GM18498 (cell line): ENCODE measurements at regions not wholly inside any gene's neighbourhood (a gene's known extent, or its start where the extent isn't known, plus 50 kb on each side); places are given as distances from the start of the nearest gene placed in this dataset.

Source experiments
- ATAC-seq: cut with Tn5 transposase; IDR thresholded peaks from one replicate; pipeline ENCODE4 v1.9.1; 2021; ENCODE audit warnings: mild to moderate bottlenecking, moderate library complexity; ENCODE audit not compliant: unreplicated experiment

DNA sequence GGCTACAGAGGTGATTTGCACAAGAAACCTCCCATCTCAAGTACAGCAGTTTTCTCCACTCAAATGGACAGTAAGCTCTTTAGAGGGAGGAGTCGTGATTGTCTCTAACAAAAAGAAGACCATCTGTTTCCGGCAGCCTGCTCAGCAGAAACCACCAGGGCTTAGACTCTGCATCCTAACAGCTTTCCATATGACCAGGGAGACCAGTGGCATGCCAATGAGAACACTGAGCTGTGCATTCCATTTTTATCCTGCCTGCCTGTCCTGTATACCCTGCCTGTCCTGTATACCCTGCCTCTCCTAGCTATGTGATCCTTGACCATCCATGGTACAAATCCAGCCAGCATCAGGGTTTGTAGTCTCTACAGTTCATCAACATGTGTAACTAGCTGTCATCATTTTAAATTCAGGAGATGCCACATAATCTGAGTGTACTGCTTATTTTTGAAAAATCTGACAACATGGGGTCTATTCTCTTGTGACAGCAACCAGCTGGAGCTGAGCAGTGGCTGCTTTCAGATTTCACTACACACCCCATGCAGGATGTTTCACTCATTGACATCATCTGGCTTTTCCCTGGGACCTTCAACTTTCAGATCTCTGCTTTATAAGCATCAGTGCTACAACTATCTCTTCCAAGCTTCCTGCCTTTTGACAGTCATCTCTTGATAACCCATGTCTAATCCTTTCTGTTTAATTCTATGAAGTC lies 50.5 kb upstream of the POU2AF2 start:
- ATAC-seq: no peak

DNA sequence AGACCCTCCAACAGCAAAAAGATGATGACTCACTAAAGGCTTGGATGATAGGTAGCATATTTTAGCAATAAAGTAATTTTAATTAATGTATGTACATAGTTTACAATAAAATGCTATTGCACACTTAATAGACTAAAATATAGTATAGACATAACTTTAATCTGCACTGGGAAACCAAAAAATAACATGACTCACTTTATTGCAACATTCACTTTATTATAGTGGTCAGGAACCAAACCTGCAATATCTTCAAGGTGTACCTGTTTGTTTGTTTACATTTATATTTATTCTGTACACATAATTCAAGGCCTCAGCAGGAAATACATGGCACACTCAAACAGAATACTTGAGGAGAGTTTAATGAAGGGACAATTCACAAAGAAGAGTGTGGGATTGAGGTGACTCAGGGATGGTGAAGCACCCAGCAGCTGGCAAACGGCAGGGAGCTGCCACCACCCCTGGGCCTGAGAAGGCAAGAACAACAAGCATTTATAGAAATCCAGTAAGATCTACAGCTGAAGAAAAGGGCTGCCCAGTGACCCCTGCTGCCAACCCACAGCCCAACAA lies 51.5 kb upstream of the POU2AF2 start:
- ATAC-seq: no peak

DNA sequence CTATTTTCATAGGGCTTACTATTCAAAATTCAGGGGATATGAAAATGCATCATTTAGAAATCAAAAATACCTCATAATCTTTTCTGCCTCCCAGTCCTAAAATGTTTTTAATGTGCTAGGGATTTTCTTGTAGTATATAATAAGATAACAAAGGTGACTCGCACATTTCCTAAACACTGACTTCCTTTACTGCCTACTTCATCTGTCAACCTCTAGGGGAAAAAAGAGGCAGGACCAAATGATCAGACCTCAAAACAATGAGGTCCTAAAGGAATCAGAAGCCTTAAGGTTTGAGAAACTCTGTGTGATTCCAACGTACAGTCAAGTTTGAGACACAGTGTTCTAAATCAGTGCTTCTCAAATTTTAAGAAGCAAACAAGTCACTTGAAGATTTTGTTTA lies 56.1 kb upstream of the POU2AF2 start:
- ATAC-seq: no peak

DNA sequence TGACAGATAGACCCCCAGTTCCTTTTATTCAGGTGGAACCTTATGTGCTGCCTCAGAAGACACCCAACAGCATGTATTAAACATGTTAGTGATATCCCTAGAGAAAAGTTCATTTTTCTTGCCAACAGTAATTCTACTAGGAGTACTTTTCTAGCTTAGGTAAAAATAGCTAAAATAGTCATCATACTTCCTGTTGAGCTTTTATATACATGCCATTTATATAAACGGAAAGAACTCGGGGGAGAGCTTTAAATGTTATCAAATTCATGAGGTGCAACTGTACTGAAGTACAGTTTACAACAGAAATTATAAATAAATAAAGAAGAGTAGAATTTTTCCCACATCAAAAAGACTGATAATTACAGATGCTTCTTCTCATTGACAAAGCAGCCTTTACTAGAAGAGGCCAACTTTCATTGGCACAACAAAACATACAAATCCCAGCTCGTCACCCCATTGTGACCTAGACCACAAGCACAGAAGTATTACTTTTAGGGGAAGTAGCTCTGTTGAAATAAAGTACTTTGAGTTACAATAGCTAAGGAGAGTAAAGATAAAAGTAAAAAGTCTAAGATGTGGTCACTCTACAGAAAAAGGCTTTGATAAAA lies 59.1 kb upstream of the POU2AF2 start:
- ATAC-seq: no peak

DNA sequence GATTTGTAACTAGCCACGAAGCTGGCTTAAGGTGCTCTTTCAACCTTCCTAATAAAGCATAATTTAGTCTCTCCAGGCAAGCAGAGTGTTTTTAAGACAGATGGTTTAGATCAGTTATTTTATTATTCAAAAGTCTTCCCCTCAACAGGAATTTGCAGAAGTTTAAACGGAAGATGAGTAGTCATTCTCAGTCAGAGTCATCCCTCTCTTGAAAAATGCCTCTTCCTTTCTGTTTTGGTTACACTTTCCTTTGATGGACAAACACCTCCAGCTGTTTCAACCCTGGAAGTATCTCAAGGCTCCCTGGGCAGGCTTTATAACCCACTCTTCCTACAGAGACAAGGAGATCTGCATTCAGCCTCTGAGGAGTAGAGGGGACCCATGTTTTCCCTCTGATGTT lies 60.3 kb upstream of the POU2AF2 start:
- no peak for ATAC-seq

DNA sequence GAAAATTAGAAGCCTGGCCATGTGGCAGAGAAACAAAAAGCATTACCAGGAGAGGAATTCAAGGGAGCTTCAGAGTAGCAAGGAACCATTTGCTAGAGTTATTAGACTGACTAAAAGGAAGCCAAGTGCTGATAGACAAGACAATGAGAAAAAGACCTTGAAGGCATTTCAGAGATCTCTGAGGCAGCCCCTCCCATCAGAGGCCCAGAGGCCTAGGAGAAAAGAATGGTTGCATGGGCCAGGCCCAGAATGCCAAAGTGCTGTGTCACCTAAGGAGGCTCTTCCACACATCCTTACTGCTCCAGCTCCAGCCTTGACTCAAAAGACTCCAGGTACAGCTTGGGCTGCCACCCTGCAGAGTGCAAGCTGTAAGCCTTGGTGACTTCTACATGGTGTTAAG lies 61.8 kb upstream of the POU2AF2 start:
- ATAC-seq: no peak

DNA sequence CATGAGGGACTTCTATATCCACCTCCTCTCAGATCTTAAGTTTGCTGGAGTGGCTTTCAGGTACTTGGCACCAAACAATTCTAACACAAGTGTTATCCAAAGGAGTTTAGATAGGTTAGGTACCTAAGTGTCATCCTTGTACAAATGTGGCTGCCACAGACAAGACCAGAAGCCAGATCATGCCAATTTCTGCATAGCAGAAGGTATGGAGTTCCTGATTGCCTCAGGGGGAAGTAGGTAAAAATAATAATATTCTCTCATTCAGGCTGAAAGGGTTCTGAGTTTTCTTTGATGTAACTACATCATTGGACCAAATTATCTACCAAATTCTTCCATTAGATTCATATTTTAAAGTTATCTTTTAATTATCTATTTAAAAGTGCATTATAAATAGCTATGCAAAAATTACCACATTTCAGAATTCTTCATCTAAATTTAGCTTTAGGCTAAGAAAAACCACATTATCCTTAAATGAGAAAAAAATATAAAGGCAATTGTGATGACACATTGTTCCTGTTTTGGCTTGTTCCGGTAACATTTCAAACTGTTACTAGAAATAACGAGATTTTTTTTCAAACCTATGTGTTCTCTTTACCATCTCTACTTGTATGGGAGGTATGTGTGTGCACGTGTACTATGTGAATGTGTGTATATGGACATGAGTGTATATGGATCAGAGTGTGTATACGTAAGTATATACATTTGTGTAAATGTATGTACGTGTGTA lies 66.2 kb upstream of the POU2AF2 start:
- no peak for ATAC-seq

DNA sequence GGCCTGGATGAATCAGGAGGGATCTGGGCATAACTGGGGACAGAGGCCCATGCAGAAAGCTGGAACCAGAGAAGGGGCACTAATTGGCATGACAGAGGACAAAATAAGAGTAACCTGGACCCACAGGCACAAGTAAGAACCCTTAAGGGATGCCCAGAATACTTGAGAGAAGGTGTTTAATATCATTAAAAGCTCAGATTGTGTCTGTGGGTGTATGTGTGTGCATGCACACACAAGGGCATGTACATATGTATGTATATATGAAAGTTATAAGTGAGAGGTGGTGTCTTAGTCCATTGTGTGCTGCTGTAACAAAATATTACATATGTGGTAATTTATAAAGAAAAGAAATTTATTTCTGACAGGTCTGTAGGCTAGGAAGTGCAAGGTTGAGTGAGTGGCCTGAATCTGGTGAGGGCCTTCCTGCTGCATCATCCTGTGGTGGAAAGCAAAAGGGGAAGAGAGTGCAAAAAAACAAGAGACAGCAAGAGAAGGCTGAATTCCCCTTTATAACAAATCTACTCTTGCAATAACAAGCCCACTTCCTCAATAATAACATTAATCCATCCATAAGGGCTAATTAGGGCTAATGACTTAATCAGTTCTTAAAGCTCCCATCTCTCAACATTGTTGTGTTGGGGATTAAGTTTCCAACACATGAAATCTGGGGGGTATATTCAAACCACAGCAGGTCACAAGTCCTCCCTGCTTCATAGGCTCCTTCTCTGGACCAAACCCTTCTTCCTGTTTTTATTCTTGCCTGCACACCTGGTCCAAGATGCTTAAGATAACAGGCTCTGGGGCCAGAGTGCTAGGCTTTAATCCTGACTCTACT lies 68.3 kb upstream of the POU2AF2 start:
- ATAC-seq: peak; percentile 75

DNA sequence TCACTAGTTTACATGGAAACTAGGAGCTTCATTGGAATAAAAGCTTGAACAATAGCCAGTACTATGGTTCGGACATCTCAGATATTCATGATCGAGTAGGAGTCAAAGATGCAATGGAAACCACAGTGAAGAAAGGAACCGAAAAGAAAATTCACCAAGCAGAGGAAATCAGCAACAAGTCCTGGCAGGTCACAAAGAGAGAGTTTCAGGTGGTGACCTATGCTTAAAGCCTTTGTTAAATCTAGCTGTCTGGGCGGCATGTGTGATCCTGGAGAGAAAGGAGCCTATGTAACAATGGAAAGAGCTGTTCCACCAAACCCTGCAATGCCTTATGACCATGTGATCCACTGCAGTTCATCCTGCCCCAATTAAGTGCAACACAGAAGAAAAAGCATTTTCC lies 68.9 kb upstream of the POU2AF2 start:
- ATAC-seq: peak; percentile 67

DNA sequence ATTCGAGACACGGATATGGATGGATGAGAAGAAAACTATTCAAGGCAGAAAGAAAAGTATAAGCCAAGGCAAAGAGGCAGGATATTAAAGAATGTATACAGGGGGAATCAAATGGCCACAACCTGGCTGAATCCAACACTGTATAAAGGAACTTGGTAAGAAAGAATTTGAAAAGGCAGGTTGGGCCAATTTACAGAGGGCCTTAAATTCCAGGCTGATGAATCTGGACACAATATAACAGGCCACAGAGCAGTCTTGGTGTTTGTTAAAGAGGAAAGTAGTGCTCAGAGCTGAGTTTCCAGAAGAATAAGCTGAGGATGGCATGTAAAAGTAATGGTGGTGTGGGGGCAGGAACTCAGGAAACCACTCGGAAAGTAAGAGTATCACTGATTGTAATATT lies 72.3 kb upstream of the POU2AF2 start:
- ATAC-seq: no peak

DNA sequence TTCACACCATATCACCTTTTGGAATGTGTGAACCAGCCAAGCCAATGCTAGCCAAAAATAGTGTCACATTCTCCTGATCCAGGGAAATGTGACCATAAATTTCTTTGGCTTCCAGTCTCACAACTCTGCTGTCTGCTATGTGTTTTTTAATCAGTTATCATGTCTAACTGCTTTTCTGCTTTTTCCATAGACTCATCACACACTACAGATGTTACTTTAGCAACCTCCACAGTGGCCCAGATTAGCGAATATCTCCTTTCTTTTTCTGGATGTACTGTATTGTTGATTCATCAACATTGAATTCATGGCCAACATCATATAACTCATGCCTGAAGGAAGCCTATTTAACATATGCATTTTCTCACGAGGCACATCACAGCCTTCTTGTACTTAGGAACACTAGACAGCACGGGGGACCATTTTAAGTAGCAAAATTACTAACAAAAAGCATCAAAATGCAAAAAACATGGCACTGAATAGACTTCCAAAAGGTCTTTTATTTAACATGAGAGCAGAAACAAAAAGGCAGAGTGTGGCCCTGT lies 73.1 kb upstream of the POU2AF2 start:
- ATAC-seq: no peak

DNA sequence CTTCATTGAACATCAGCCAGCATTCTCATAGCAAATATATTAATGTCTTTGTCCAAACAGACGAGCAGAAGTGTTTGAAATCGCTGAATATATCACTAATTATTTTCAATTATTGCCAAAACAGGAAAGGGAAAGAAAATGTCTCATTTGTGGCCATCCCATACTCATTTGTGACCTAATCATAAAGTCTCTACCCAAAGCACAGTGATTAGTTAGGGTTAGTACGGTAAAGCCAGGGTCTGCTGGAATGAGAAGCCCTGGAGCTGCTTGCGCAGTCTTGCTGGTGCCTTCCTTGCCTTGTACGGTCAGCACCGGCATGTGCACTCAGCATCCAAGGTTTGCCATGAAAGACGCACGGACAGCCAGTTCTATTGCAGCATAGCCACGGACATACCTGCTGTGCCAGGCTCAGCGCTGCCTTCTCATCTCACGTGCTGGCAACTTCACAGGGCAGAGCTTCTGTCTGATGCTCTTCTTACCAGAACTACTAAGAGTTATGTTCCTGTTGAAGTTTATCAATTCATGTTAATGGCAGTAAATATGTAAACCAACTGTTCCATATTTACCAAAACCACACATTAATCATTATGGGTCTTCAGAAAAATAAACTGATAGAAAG lies 74.7 kb upstream of the POU2AF2 start:
- ATAC-seq: no peak

DNA sequence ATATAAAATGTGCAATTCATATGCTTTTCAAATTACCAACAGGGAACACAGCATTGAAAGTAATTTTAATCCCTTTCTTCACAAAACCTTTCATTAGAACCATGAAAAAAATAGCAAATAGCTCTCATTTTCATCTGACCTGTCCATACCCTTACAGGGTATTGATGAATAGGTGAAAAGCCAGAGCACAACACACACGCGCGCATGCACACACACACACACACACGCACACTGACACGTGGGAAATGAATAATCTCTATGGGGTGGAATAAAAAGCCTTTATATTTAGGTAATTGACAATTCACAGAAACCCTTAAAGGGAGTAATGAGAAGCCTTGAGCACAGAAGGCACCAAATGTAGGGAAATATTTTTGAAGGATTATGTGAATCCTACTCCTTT lies 76.2 kb upstream of the POU2AF2 start:
- ATAC-seq: no peak

DNA sequence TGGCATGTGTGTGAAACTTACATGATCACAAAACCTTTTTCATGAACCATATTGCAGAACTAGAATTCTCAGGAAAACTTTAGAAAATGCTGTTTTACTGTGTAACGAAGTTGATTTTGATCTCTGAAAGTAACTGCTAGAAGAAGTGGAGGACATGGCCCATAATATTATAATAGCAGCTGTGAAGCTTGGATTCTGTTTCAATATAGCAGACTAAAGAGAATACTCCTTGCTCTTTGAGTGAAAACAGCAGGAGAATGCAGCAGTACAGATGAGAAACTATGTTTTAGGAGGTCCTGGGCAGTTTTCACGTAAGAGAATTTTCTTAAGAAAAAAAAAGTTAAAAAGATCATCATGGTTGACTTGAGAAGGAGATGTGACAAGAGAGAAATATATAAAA lies 76.7 kb upstream of the POU2AF2 start:
- ATAC-seq: no peak

DNA sequence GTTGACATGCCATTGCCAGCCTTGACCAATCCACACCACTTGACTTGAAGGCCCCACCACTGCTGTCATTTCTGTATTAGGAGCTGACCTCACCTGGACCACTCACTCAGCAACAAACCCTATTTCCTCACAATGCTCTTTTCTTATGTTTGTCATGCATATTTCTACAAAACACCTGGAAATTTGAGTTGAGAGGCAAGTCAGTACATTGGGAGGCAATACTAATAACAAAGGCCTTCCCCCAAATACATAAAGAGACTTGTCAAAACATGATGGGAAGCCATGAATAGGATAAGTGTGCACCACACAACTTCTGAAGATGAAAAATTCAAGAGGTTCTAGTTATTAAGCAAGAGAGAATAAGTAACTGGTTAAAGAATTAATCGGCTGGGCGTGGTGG lies 77.9 kb upstream of the POU2AF2 start:
- no peak for ATAC-seq

DNA sequence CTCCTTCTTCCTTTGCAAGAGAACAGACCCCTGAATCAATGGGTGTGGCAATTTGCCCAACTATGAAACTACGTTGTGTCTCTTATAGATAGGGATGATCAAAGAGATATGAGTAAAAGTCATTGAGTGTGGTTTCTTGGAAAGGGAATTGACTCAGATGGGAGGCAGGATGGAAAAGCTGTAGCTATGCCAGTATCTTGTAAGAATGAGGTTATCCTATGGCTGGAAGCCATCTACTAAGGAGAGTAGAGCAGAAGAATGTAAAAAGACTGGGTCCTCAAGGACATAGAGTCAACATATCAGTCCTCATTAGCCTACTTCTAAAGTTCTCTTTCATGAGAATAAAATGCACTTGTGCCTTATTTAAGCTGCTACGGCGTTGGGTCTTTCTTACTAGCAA lies 78.9 kb upstream of the POU2AF2 start:
- no peak for ATAC-seq

DNA sequence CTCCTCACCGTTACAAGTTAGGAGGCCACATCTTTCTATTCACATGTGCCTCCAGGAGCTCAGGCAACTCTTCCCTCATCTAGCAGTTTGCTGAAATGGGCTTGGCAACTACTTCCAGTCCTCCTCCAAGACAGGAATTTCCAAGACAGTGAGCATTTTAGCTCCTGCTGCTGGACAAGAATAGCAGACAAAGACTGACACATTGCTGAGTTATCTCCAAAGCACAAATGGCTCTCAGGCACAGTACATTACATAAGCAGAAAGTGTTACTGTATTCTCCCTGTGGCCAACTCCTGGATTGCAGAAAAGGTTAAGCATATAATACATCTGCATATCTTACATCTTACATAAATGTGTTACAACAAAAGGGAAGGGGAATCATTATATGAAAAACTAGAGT lies 83.2 kb upstream of the POU2AF2 start:
- ATAC-seq: no peak

DNA sequence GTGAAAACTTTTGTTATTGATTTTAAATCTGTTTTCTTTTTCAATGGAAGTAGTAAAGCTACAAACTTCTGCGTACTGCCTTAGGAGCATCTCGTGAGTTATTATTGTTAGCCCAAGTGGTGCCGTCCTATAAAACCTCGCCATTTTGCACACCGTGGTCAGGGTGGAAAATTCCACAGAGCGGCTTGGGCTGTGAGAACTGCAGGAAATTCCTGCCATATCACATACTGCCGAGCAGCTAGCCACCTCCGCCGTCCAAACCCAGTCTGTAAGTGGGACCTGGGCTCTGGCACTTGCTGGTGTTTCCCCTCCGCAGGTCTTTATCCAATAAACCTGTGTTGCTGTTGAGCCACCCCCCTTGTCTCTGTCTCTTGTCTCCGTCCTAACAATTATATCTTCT lies 88.0 kb upstream of the POU2AF2 start:
- ATAC-seq: no peak

DNA sequence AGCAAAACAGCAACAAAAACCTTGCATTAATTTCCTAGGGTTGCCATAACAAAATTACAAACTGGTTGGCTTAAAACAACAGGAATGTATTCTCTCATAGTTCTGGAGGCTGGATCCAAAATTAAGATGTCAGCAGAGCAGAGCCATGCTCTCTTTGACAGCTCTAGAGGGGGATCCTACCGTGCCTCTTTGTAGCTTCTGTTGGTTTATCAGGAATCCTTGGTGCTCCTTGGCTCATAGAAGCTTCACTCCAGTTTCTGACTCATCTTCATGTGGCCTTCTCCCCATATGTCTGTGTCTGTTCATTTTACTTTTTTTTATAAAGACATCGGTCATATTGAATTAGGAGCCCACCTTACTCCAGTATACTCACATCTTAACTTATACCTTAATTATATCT lies 90.5 kb upstream of the POU2AF2 start:
- no peak for ATAC-seq

DNA sequence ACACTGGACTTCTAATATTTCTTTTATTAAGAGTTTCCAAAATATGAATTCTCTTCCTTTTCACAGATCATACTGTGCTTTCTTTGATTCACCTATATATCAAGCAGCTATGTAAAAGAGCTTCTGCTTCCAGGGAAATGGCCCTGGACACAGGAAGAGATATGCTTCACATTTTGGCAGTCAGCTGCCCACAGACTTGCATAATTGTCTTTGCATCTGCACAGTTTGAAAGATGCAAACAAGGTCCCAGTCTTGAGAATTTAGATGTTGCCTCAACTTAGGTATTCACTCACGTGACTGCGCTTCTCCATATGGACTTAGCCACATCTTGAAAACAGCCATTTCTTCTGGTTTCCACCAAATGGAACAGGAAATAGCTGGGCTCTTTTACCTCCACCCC lies 92.3 kb upstream of the POU2AF2 start:
- no peak for ATAC-seq
